GM12878 (cell line): ENCODE measurements at regions not wholly inside any gene's neighbourhood (a gene's known extent, or its start where the extent isn't known, plus 50 kb on each side); places are given as distances from the start of the nearest gene placed in this dataset.

Experiments
- ATAC-seq: fragments of 200-7000 bp; cut with Tn5 transposase; 3 replicates; pipeline ENCODE4 v1.9.1; 2020; ENCODE audit warnings: mild to moderate bottlenecking, moderate library complexity
- BruUV-seq: library from RNA; stranded (reverse); fragments of 400-500 nt; replicated peaks from 2 replicates; lab custom pipeline; 2021; lab: Mats Ljungman, UMichigan
- CTCF ChIA-PET: fragments of 300-600 bp; sonication (Branson Sonifier 250); formaldehyde crosslinking; extraction: SDS; loops from one replicate; lab custom pipeline; 2021; ENCODE audit warnings: inconsistent platforms; lab: Yijun Ruan, JAX
- POLR2A ChIA-PET: fragments of 350-600 bp; formaldehyde crosslinking; extraction: SDS; loops from one replicate; lab custom pipeline; 2021; ENCODE audit warnings: inconsistent platforms; lab: Charles Lee
- RAD21 ChIA-PET: fragments of 300-600 bp; sonication (Branson Sonifier 250); formaldehyde crosslinking; loops from one replicate; lab custom pipeline; 2023; ENCODE audit warnings: antibody characterized with exemption; ENCODE audit not compliant: unreplicated experiment; lab: Charles Lee
- SMC1A ChIA-PET: fragments of 300-600 bp; sonication (Branson Sonifier 250); formaldehyde crosslinking; loops from one replicate; lab custom pipeline; 2023; ENCODE audit not compliant: unreplicated experiment, uncharacterized antibody; lab: Charles Lee
- DNase-seq: peaks from one replicate; pipeline ENCODE4 v3.0.0-alpha.2; 2011; ENCODE audit warnings: low read depth, low spot score
- FAIRE-seq: peaks from 3 replicates; lab custom pipeline; 2011; peaks lifted over from hg19 to GRCh38; lab: Jason Lieb, UNC
- H2AFZ ChIP-seq: 2 replicates; pipeline ENCODE4 v1.6.0; 2011; ENCODE audit warnings: low read depth, low read length, control low read depth; ENCODE audit not compliant: control insufficient read depth
- H3K27ac ChIP-seq: 2 replicates; pipeline ENCODE4 v1.5.1; 2011; ENCODE audit warnings: control low read depth; ENCODE audit not compliant: control insufficient read depth, insufficient read depth
- H3K27me3 ChIP-seq, 2 experiments: replicated peaks in 1 of 2; 2 replicates each; pipeline versions ENCODE4 v1.6.0 to v1.6.1; 2011; ENCODE audit warnings: low read length in 1 of 2; ENCODE audit not compliant: control insufficient read depth in 2 of 2, insufficient read depth in 2 of 2
- H3K36me3 ChIP-seq, 2 experiments: 2 replicates each; pipeline ENCODE4 v1.5.1; 2011; ENCODE audit warnings: low read length in 1 of 2; ENCODE audit not compliant: control insufficient read depth in 2 of 2, insufficient read depth in 2 of 2
- H3K4me1 ChIP-seq: 2 replicates; pipeline ENCODE4 v1.6.1; 2011; ENCODE audit warnings: mild to moderate bottlenecking, low read length, moderate library complexity, mixed read lengths; ENCODE audit not compliant: control insufficient read depth, insufficient read depth
- H3K4me2 ChIP-seq: 2 replicates; pipeline ENCODE4 v1.6.0; 2011; ENCODE audit warnings: control low read depth; ENCODE audit not compliant: control insufficient read depth, insufficient read depth
- H3K4me3 ChIP-seq: fragments of 200-600 bp; sonication (generic); 2 replicates; pipeline ENCODE4 v1.5.1; 2016
- H3K79me2 ChIP-seq: 2 replicates; pipeline ENCODE4 v1.6.0; 2011; ENCODE audit warnings: low read length; ENCODE audit not compliant: control insufficient read depth, insufficient read depth
- H3K9ac ChIP-seq: 2 replicates; pipeline ENCODE4 v1.8.0; 2011; ENCODE audit warnings: low read length, control low read depth, mixed read lengths; ENCODE audit not compliant: control insufficient read depth, insufficient read depth
- H3K9me3 ChIP-seq: replicated peaks from 3 replicates; pipeline ENCODE4 v1.5.1; 2011; ENCODE audit warnings: mild to moderate bottlenecking, low read length; ENCODE audit not compliant: control insufficient read depth, insufficient read depth
- H4K20me1 ChIP-seq: 2 replicates; pipeline ENCODE4 v1.6.0; 2011; ENCODE audit not compliant: control insufficient read depth, insufficient read depth
- CEBPB ChIP-seq, 2 experiments: fragments of 150-350 bp in 1 of 2; IDR thresholded peaks; 2 replicates each; pipeline ENCODE4 v1.6.1; 2012 to 2014; ENCODE audit warnings: low read depth in 2 of 2, low read length in 2 of 2, borderline replicate concordance in 1 of 2, inconsistent platforms in 1 of 2
- KAT2A ChIP-seq: conservative IDR thresholded peaks from 2 replicates; pipeline ENCODE4 v1.6.1; 2011; ENCODE audit warnings: low read depth, low read length; ENCODE audit not compliant: control insufficient read depth
- MTA2 ChIP-seq: fragments of 450-650 bp; IDR thresholded peaks from 2 replicates; pipeline ENCODE4 v1.6.1; 2016; ENCODE audit warnings: low read depth, mild to moderate bottlenecking, moderate library complexity
- MXI1 ChIP-seq: fragments of 150-350 bp; IDR thresholded peaks from 2 replicates; pipeline ENCODE4 v1.6.1; 2011; ENCODE audit warnings: low read depth, mild to moderate bottlenecking, inconsistent platforms, low read length, improper control_type of control experiment
- STAT1 ChIP-seq: fragments of 450-650 bp; conservative IDR thresholded peaks from 2 replicates; pipeline ENCODE4 v1.6.1; 2014; ENCODE audit warnings: antibody characterized with exemption, mild to moderate bottlenecking
- SUZ12 ChIP-seq: fragments of 200-600 bp; sonication (generic); IDR thresholded peaks from one replicate; pipeline ENCODE4 v1.6.1; 2018; ENCODE audit warnings: antibody characterized with exemption, mild to moderate bottlenecking; ENCODE audit not compliant: unreplicated experiment
- ZBTB11 ChIP-seq: fragments of 450-650 bp; formaldehyde crosslinking; IDR thresholded peaks from 2 replicates; pipeline ENCODE4 v1.5.0; 2022; ENCODE audit warnings: mild to moderate bottlenecking, missing genetic modification characterization
- ZNF207 ChIP-seq: fragments of 450-650 bp; IDR thresholded peaks from 2 replicates; pipeline ENCODE4 v1.6.1; 2014; ENCODE audit warnings: antibody characterized with exemption, mild to moderate bottlenecking, borderline replicate concordance
- ZZZ3 ChIP-seq: IDR thresholded peaks from 2 replicates; pipeline ENCODE4 v1.6.1; 2011; ENCODE audit warnings: low read depth; ENCODE audit not compliant: control insufficient read depth, insufficient read length
- WGBS: methylation state at CpG from one replicate; pipeline ENCODE4 v1.1.6; 2016; ENCODE audit warnings: low lambda C conversion rate; ENCODE audit not compliant: insufficient replicate concordance, insufficient coverage; ENCODE audit errors: missing lambda C conversion rate; 5-methylcytosine and 5-hydroxymethylcytosine counted together
- in situ Hi-C: fragments of 300-500 bp; cut with MboI; formaldehyde crosslinking; loops from 9 replicates; pipeline ENCODE4 v1.14.3; 2018; ENCODE audit warnings: mixed read lengths
- intact Hi-C: fragments of 100-400 bp; cut with micrococcal nuclease; formaldehyde crosslinking; loops from one replicate; pipeline ENCODE4 v1.14.2; 2022; ENCODE audit not compliant: unreplicated experiment
- TF ChIP-seq, protein P1 (sequence below): fragments of 450-650 bp; IDR thresholded peaks from 2 replicates; pipeline ENCODE4 v1.6.1; 2017; ENCODE audit warnings: mild to moderate bottlenecking
- TF ChIP-seq, protein P2 (sequence below): fragments of 450-650 bp; formaldehyde crosslinking; IDR thresholded peaks from 2 replicates; pipeline ENCODE4 v1.4.0; 2022; ENCODE audit warnings: mild to moderate bottlenecking, moderate library complexity

DNA sequence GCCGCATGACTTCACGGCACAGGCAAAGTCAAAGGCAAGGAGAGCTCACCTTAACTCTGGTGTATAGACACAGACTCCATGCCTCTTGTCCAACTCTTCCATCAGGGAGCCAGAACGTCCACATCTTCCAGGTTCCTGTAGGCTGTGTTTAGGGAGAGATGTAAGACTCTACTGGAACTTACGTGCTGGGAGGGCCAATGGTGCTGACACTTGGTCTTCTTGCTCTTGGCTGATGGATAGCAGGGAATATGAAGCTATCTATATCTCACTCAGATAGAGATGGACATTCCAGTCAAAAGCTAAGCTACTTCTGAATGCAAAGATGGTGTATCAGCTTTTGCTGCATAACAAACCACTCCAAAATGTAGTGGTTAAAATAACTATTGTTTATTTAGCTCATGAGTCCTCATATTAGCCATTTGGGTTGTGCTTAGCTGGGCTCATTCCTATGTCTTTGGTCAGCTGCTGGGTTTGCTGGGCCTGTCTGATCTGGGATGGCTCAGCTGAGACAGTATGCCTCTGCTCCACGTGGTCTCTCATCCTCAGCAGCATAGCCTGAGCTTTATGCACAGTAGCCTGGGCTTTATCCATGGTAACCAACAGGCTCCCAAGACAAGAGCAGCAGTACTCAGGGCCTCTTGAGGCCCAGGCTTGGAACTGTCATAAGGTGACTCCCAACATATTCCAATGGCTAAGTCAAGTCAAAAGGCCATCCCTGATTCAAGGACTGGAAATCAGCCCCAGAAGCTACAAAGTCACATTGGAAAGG lies 111.6 kb downstream of the SNX5 start (continued):
- TF ChIP-seq ZBTB11 (no peak), SUZ12 (no peak), ZNF207 (no peak), KAT2A (no peak), ZZZ3 (no peak)

- H3K36me3 ChIP-seq: no peaks in the 10 kb centered on the region
- H3K27me3 ChIP-seq: no peaks in the 10 kb centered on the region
- SMC1A ChIA-PET: interaction anchor here (1.0 to 5.4 kb wide), 9 partner anchors 11 to 262 kb away, joined by 3 to 42 read pairs (median 3); partner anchors contain the start of gene RRBP1
- peak overlapping the region; percentile 85 for H3K27ac ChIP-seq
- H3K4me3 ChIP-seq: no peak overlapping the region
- BruUV-seq: no TSS peak
- no peak overlapping the region for H3K9ac ChIP-seq
- no peaks in the 10 kb centered on the region for H3K79me2 ChIP-seq
- CTCF ChIA-PET: interaction anchor here (0.7 to 2.5 kb wide), 12 partner anchors 12 to 174 kb away, joined by 3 to 10 read pairs (median 3); partner anchors contain the start of gene RRBP1
- ATAC-seq: peak; percentile 86
- 0% methylated on average over 3 of the region's 3 CpGs for WGBS
- intact Hi-C loops (loop anchor here (2.0 to 5.0 kb wide), 2 partner anchors 41 to 174 kb away; partner anchors contain the start of gene RRBP1), in situ Hi-C loops (no loop called here)
- peak; percentile 86 for DNase-seq
- FAIRE-seq: peak; percentile 98
- POLR2A ChIA-PET: interaction anchor here (0.7 to 1.8 kb wide), 4 partner anchors 12 to 174 kb away, joined by 4 to 7 read pairs (median 4); partner anchors contain the start of gene RRBP1
- H3K9me3 ChIP-seq: peaks cover 4% of the 10 kb centered on the region; the same call in 2 of the 3 replicates
- H3K4me1 ChIP-seq: peaks cover 59% of the 10 kb centered on the region
- no peak overlapping the region for H2AFZ ChIP-seq
- RAD21 ChIA-PET: interaction anchor here (1.1 to 3.2 kb wide), 11 partner anchors 10 to 351 kb away, joined by 3 to 15 read pairs (median 6); partner anchors contain the start of gene RRBP1
- no peaks in the 10 kb centered on the region for H4K20me1 ChIP-seq
- peak overlapping the region; percentile 93 for H3K4me2 ChIP-seq
- TF ChIP-seq STAT1: no peak
- TF ChIP-seq MXI1: no peak
- TF ChIP-seq, protein P1, sequence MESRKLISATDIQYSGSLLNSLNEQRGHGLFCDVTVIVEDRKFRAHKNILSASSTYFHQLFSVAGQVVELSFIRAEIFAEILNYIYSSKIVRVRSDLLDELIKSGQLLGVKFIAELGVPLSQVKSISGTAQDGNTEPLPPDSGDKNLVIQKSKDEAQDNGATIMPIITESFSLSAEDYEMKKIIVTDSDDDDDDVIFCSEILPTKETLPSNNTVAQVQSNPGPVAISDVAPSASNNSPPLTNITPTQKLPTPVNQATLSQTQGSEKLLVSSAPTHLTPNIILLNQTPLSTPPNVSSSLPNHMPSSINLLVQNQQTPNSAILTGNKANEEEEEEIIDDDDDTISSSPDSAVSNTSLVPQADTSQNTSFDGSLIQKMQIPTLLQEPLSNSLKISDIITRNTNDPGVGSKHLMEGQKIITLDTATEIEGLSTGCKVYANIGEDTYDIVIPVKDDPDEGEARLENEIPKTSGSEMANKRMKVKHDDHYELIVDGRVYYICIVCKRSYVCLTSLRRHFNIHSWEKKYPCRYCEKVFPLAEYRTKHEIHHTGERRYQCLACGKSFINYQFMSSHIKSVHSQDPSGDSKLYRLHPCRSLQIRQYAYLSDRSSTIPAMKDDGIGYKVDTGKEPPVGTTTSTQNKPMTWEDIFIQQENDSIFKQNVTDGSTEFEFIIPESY: no peak
- TF ChIP-seq, protein P2, sequence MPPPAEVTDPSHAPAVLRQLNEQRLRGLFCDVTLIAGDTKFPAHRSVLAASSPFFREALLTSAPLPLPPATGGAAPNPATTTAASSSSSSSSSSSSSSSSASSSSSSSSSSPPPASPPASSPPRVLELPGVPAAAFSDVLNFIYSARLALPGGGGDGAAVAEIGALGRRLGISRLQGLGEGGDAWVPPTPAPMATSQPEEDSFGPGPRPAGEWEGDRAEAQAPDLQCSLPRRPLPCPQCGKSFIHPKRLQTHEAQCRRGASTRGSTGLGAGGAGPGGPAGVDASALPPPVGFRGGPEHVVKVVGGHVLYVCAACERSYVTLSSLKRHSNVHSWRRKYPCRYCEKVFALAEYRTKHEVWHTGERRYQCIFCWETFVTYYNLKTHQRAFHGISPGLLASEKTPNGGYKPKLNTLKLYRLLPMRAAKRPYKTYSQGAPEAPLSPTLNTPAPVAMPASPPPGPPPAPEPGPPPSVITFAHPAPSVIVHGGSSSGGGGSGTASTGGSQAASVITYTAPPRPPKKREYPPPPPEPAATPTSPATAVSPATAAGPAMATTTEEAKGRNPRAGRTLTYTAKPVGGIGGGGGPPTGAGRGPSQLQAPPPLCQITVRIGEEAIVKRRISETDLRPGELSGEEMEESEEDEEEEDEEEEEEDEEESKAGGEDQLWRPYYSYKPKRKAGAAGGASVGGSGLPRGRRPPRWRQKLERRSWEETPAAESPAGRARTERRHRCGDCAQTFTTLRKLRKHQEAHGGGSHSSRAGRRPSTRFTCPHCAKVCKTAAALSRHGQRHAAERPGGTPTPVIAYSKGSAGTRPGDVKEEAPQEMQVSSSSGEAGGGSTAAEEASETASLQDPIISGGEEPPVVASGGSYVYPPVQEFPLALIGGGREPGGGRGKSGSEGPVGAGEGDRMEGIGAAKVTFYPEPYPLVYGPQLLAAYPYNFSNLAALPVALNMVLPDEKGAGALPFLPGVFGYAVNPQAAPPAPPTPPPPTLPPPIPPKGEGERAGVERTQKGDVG: no peak
- TF ChIP-seq MTA2: peak; percentile 77
- no peak for TF ChIP-seq CEBPB (IDR thresholded peaks at IDR 0.05; ENCODE audit: borderline replicate concordance in 1 of 2, low read depth in 2 of 2, low read length in 2 of 2)
Measured at GRCh38 chr20:17856024-17856564, 112.5 kb downstream of the SNX5 start.
